ENCODE measurements at regions not wholly inside any gene's neighbourhood (a gene's known extent, or its start where the extent isn't known, plus 50 kb on each side); places are given as distances from the start of the nearest gene placed in this dataset.
"Not testable (repeated sequence)": the region's sequence is repeated elsewhere in the genome, so short reads cannot be mapped to it uniquely, and the experiment has no call there.

DNA sequence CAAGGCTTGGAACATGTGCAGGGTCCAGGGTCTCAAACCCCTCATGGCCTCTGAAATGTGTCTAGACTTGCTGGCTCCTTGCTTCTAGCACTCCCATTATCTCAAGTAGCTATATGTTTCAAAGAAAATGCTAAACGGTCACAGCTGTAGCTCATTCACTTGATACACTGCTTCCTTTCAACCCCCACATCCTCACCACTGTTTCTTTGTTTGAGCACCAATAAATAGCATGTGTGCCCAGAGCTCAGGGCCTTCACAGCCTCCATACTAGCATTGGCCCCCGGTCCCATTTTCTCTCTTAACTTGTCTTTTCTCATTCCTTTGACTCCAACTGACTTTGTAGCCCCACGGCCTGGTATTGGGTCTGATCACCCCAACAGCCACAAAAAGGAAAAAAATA is 801.8 kb downstream of the STIM2 start:
- no peaks in the 10 kb centered on the region for H3K27me3 ChIP-seq (ENCODE audit: control insufficient read depth, insufficient read depth, low read length)
- no peak for DNase-seq (ENCODE audit: low read depth in 4 of 6, low spot score in 6 of 6)
- H3K4me3 ChIP-seq (ENCODE audit: low read depth, low read length), result no peak overlapping the region
- H3K36me3 ChIP-seq (ENCODE audit: control insufficient read depth, insufficient read depth, low read length), result no peaks in the 10 kb centered on the region
- H3K4me1 ChIP-seq (ENCODE audit: control insufficient read depth, insufficient read depth, low read length), result no peaks in the 10 kb centered on the region
- no peaks in the 10 kb centered on the region for H3K9me3 ChIP-seq (ENCODE audit: control insufficient read depth, insufficient read depth, low read length)
- WGBS (ENCODE audit: insufficient coverage), result 25% methylated on average over 2 of the region's 3 CpGs
- H3K27ac ChIP-seq (ENCODE audit: low read depth, low read length), result no peak overlapping the region

DNA sequence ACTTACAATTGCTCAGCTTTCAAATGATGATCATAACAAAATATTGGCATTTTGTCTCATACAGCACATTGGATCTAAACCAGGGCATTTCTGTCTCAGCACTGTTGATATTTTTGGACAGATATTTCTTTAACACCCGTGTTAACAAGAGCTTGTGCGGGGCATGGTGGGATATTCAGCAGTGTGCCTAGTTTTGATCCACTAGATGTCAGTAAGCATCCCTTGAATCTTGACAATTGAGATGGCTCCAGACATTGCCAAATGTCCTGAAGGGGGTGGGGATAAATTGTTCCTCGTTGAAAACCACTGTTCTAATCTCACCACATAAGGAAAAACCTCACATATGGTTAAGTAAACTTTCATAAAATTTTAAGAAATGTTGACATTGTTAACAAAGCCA is 806.3 kb downstream of the STIM2 start:
- H3K9me3 ChIP-seq (ENCODE audit: control insufficient read depth, insufficient read depth, low read length), result no peaks in the 10 kb centered on the region
- no peaks in the 10 kb centered on the region for H3K27me3 ChIP-seq (ENCODE audit: control insufficient read depth, insufficient read depth, low read length)
- no peak overlapping the region for H3K4me3 ChIP-seq (ENCODE audit: low read depth, low read length)
- DNase-seq (ENCODE audit: low read depth in 4 of 6, low spot score in 6 of 6), result peak in 2 of 6 donors; percentile 19 to 21
- no peaks in the 10 kb centered on the region for H3K4me1 ChIP-seq (ENCODE audit: control insufficient read depth, insufficient read depth, low read length)
- no peak overlapping the region for H3K27ac ChIP-seq (ENCODE audit: low read depth, low read length)
- H3K36me3 ChIP-seq (ENCODE audit: control insufficient read depth, insufficient read depth, low read length), result no peaks in the 10 kb centered on the region
- WGBS (ENCODE audit: insufficient coverage), result no CpG with 5 or more reads among the region's 3 CpGs

DNA sequence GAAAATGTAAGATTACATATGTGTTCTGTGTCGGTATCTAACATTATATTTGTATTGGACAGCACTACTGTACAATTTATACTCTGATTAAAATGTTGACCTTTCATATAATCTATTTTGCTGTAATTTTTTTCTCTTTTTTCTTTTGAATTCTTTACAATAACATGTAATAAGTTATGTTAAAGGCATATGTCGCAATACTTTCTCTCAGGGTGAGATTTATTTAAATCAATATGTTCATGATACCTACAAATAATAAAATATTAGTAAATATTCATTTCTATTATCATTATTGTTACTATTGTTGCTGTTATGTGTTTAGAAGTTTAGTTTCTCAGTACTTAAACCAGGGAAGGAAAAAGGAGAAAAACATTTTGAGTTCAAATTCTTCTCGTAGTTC is 807.4 kb downstream of the STIM2 start:
- no CpG with 5 or more reads among the region's 3 CpGs for WGBS (ENCODE audit: insufficient coverage)
- no peak overlapping the region for H3K27ac ChIP-seq (ENCODE audit: low read depth, low read length)

DNA sequence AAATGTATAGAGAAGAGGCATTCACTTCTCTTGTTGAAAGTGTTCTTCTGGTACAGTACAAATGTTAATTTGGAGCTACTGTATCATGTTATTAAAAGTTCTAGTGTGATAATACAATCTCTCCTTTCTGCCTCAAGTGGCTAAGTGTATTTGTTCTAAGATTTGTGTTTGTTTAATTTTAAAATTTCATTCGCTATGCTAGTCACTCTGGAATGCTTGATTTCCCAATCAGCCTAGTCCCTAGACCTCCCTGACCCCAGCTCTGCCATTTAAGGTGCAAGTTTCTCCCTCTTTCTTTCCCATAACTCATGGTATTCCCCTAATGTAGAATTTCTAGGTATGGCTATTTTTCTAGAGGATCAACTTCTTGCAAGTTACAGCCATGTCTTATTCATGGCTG is 817.4 kb downstream of the STIM2 start:
- H3K4me3 ChIP-seq (ENCODE audit: low read depth, low read length), result no peak overlapping the region
- no peaks in the 10 kb centered on the region for H3K36me3 ChIP-seq (ENCODE audit: control insufficient read depth, insufficient read depth, low read length)
- WGBS (ENCODE audit: insufficient coverage), result no CpG with 5 or more reads among the region's 1 CpG
- no peak for DNase-seq (ENCODE audit: low read depth in 4 of 6, low spot score in 6 of 6)
- no peaks in the 10 kb centered on the region for H3K27me3 ChIP-seq (ENCODE audit: control insufficient read depth, insufficient read depth, low read length)
- H3K27ac ChIP-seq (ENCODE audit: low read depth, low read length), result no peak overlapping the region
- no peaks in the 10 kb centered on the region for H3K9me3 ChIP-seq (ENCODE audit: control insufficient read depth, insufficient read depth, low read length)
- H3K4me1 ChIP-seq (ENCODE audit: control insufficient read depth, insufficient read depth, low read length), result no peaks in the 10 kb centered on the region

More for the DNA sequence above, 807.4 kb downstream of the STIM2 start:
- DNase-seq (ENCODE audit: low read depth in 4 of 6, low spot score in 6 of 6), result no peak
- Histone ChIP-seq H3K4me1 (ENCODE audit: control insufficient read depth, insufficient read depth, low read length) (no peaks in the 10 kb centered on the region), H3K27me3 (ENCODE audit: control insufficient read depth, insufficient read depth, low read length) (no peaks in the 10 kb centered on the region), H3K36me3 (ENCODE audit: control insufficient read depth, insufficient read depth, low read length) (no peaks in the 10 kb centered on the region), H3K4me3 (ENCODE audit: low read depth, low read length) (no peak overlapping the region), H3K9me3 (ENCODE audit: control insufficient read depth, insufficient read depth, low read length) (no peaks in the 10 kb centered on the region)

DNA sequence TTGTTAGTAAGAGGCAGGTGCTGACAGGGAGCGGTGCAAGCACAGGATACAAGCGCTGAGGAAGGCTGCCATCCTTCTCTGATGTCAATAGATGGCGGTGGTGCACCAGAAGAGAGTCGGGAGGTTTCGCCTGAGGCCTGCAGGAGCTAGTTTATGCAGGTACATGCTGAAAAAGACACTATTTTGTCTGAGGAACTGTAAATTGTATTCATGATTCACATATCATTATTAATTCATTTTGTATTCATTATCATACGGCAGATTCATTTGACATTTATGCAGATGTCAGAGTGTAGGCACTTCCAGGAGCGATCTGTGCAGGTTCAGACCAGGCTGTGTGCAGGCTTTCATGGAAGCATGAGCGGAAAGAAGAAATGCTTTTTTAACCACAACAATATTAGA is 824.0 kb downstream of the STIM2 start:
- 33% methylated on average over 5 of the region's 8 CpGs for WGBS (ENCODE audit: insufficient coverage)

DNA sequence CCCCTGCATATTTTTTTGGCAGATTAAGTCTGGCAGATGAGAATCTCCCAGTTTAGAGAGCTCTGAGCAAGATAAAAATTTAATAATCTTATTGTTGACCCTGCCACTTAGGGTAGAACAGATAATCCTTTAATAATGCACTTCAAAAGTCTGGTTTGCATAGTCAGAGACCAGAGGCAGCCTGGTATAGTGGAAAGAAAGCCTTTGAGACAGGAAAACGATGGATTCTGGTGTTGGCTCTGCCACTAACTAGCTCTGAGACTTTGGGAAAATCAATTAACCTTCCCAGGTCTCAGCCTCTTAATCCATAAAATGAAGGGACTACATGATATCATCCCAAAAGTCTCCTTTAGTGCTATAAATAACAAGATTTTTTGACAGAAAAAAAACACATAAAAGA is 824.5 kb downstream of the STIM2 start:
- peak in 1 of 6 donors; percentile 23 for DNase-seq (ENCODE audit: low read depth in 4 of 6, low spot score in 6 of 6)
- H3K27ac ChIP-seq (ENCODE audit: low read depth, low read length), result no peak overlapping the region
- H3K4me3 ChIP-seq (ENCODE audit: low read depth, low read length), result no peak overlapping the region
- no peaks in the 10 kb centered on the region for H3K9me3 ChIP-seq (ENCODE audit: control insufficient read depth, insufficient read depth, low read length)
- no peaks in the 10 kb centered on the region for H3K27me3 ChIP-seq (ENCODE audit: control insufficient read depth, insufficient read depth, low read length)
- no peaks in the 10 kb centered on the region for H3K4me1 ChIP-seq (ENCODE audit: control insufficient read depth, insufficient read depth, low read length)
- H3K36me3 ChIP-seq (ENCODE audit: control insufficient read depth, insufficient read depth, low read length), result no peaks in the 10 kb centered on the region
- WGBS (ENCODE audit: insufficient coverage), result 60% methylated on average over 1 of the region's 1 CpG

More for the DNA sequence above, 824.0 kb downstream of the STIM2 start:
- Histone ChIP-seq H3K9me3 (ENCODE audit: control insufficient read depth, insufficient read depth, low read length) (no peaks in the 10 kb centered on the region), H3K36me3 (ENCODE audit: control insufficient read depth, insufficient read depth, low read length) (no peaks in the 10 kb centered on the region), H3K27ac (ENCODE audit: low read depth, low read length) (no peak overlapping the region), H3K27me3 (ENCODE audit: control insufficient read depth, insufficient read depth, low read length) (no peaks in the 10 kb centered on the region), H3K4me3 (ENCODE audit: low read depth, low read length) (no peak overlapping the region), H3K4me1 (ENCODE audit: control insufficient read depth, insufficient read depth, low read length) (no peaks in the 10 kb centered on the region)
- peak; percentile 54 to 96 (median 69) for DNase-seq (ENCODE audit: low read depth in 4 of 6, low spot score in 6 of 6)

DNA sequence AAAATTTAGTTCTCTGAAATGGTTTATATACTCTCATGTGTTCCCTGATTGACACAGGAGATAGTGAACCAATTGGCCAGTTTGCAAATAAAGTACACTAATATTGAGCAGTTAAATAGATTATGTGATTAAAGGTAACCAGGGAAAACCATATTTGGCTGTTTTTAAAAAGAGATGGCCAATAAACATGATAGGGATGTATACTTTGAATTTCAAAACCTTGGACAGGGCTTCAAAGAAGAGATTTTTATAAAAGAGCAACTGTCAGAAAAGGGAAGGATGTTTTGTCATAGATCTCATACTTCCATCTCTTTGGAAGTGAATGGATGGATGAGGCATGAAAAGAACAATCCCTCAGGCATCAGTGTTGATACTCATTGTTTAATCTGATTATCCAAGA is 825.3 kb downstream of the STIM2 start:
- Histone ChIP-seq H3K4me1 (ENCODE audit: control insufficient read depth, insufficient read depth, low read length) (no peaks in the 10 kb centered on the region), H3K36me3 (ENCODE audit: control insufficient read depth, insufficient read depth, low read length) (no peaks in the 10 kb centered on the region), H3K4me3 (ENCODE audit: low read depth, low read length) (no peak overlapping the region), H3K9me3 (ENCODE audit: control insufficient read depth, insufficient read depth, low read length) (no peaks in the 10 kb centered on the region), H3K27ac (ENCODE audit: low read depth, low read length) (no peak overlapping the region), H3K27me3 (ENCODE audit: control insufficient read depth, insufficient read depth, low read length) (no peaks in the 10 kb centered on the region)
- no peak for DNase-seq (ENCODE audit: low read depth in 4 of 6, low spot score in 6 of 6)

DNA sequence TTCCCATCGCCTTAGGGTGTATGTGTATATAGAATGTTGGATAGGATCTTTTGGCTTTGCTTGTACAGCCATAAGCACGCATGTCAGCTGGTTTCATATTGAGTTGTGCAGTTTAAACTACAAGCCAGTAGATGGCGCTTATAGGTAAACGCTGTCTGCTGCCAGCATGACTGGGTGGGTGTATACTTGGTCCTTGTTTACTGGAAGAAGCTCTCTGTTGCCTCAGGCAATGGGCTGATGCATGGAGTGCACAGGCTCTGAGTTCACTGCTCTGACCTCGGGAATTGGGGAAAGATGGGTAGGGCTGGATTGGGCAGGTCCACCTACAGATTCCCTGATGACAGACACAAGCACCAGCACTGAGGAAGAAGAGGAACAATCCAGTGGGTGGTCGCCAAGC is 831.5 kb downstream of the STIM2 start:
- Histone ChIP-seq H3K4me3 (ENCODE audit: low read depth, low read length) (no peak overlapping the region), H3K9me3 (ENCODE audit: control insufficient read depth, insufficient read depth, low read length) (no peaks in the 10 kb centered on the region), H3K36me3 (ENCODE audit: control insufficient read depth, insufficient read depth, low read length) (no peaks in the 10 kb centered on the region), H3K27me3 (ENCODE audit: control insufficient read depth, insufficient read depth, low read length) (no peaks in the 10 kb centered on the region), H3K27ac (ENCODE audit: low read depth, low read length) (no peak overlapping the region), H3K4me1 (ENCODE audit: control insufficient read depth, insufficient read depth, low read length) (no peaks in the 10 kb centered on the region)
- DNase-seq (ENCODE audit: low read depth in 4 of 6, low spot score in 6 of 6), result no peak
- WGBS (ENCODE audit: insufficient coverage), result 46% methylated on average over 5 of the region's 6 CpGs

DNA sequence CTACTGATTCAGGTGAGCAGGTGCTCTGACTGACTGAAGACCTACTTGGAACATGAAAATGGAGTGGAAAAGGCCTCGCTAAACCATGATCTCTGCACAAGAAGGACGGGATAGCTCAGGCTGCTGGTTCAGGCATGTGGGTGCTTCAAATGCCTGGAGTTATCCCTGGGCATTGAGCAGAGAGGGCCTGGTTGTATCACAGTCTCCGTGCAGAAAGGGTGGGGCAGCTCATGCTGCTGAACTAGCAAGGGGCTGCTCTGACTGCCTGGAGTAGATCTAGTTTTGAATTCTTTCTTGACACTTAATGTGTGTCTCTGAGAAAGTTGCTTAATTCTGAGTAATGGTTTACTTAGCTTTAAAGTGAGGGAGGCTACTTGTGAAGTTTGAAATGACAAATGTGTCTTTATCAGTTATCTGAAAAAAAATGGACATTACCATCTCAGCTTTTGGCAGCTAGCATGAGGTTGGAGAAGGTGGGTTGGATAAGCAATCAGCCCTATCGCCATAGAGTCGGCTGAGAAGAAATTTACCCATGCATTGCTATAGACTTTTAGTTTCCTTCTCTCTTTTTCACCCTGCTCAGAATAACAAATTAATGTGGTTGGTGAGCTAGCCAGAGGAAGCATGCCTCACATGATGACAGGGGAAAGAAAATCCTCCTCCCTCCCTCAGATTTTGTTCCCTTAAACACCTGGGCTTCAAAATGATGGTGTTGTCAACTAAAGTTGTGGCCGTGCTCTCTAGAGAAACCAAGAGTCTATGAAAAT is 832.4 kb downstream of the STIM2 start:
- H3K27me3 ChIP-seq (ENCODE audit: control insufficient read depth, insufficient read depth, low read length), result no peaks in the 10 kb centered on the region
- no peak for DNase-seq (ENCODE audit: low read depth in 4 of 6, low spot score in 6 of 6)
- no peak overlapping the region for H3K27ac ChIP-seq (ENCODE audit: low read depth, low read length)
- WGBS (ENCODE audit: insufficient coverage), result 94% methylated on average over 3 of the region's 6 CpGs
- H3K9me3 ChIP-seq (ENCODE audit: control insufficient read depth, insufficient read depth, low read length), result no peaks in the 10 kb centered on the region
- no peaks in the 10 kb centered on the region for H3K4me1 ChIP-seq (ENCODE audit: control insufficient read depth, insufficient read depth, low read length)
- H3K36me3 ChIP-seq (ENCODE audit: control insufficient read depth, insufficient read depth, low read length), result no peaks in the 10 kb centered on the region
- no peak overlapping the region for H3K4me3 ChIP-seq (ENCODE audit: low read depth, low read length)

DNA sequence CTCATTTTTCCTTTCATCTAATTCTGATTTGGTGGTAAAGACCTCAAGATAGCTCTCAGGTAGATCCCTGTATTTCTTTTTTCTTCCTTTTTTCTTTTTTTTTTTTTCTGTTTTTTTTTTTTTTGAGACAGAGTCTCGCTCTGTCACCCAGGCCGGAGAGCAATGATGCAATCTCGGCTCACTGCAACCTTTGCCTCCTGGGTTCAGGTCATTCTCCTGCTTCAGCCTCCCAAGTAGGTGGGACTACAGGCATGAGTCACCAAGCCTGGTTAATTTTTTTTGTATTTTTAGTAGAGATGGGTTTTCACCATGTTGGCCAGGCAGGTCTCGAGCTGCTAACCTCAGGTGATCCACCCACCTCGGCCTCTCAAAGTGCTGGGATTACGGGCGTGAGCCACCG is 835.6 kb downstream of the STIM2 start:
- not testable (repeated sequence) for H3K4me1 ChIP-seq (ENCODE audit: control insufficient read depth, insufficient read depth, low read length); H3K27me3 ChIP-seq (ENCODE audit: control insufficient read depth, insufficient read depth, low read length); H3K27ac ChIP-seq (ENCODE audit: low read depth, low read length); DNase-seq (ENCODE audit: low read depth in 4 of 6, low spot score in 6 of 6); H3K9me3 ChIP-seq (ENCODE audit: control insufficient read depth, insufficient read depth, low read length); H3K4me3 ChIP-seq (ENCODE audit: low read depth, low read length); H3K36me3 ChIP-seq (ENCODE audit: control insufficient read depth, insufficient read depth, low read length)
- 67% methylated on average over 1 of the region's 8 CpGs for WGBS (ENCODE audit: insufficient coverage)

Data from spinal cord (tissue), 9 donors.